ENCODE measurements at regions not wholly inside any gene's neighbourhood (a gene's known extent, or its start where the extent isn't known, plus 50 kb on each side); places are given as distances from the start of the nearest gene placed in this dataset.

- Histone ChIP-seq H3K9me3 (ENCODE audit: low read length) (no peaks in the 10 kb centered on the region), H3K9me2 (replicated peaks; ENCODE audit: low read length) (no peaks in the 10 kb centered on the region), H2AFZ (ENCODE audit: low read length) (no peak overlapping the region), H3K36me3 (ENCODE audit: low read depth, low read length) (no peaks in the 10 kb centered on the region), H3K27me3 (ENCODE audit: low read length) (peaks cover 49% of the 10 kb centered on the region), H3K27ac (ENCODE audit: low read length) (no peak overlapping the region), H3K4me1 (ENCODE audit: insufficient read depth, low read length) (no peaks in the 10 kb centered on the region), H3K4me3 (ENCODE audit: low read length) (no peak overlapping the region), H3K79me2 (ENCODE audit: low read length) (no peaks in the 10 kb centered on the region), H4K20me1 (ENCODE audit: low read length) (no peaks in the 10 kb centered on the region), H3F3A (ENCODE audit: low read length, unreplicated experiment) (no peaks in the 10 kb centered on the region), H3K4me2 (ENCODE audit: low read length) (no peak overlapping the region), H3K9ac (ENCODE audit: low read length) (no peak overlapping the region)
- no TSS peak for BruUV-seq (replicated peaks)
- intact Hi-C loops (cut with micrococcal nuclease), result loop anchor here (10.0 kb wide), 1 partner anchor 455 kb away; no protein-coding TSS in a partner anchor
- no peak for ATAC-seq
- ChIA-PET POLR2A (ENCODE audit: unreplicated experiment) (no interaction called here), CTCF (interaction anchor here (0.7 kb wide), 1 partner anchor 314 kb away, joined by 3 read pairs; no protein-coding TSS in a partner anchor)
- no peak for DNase-seq
- no peak for TF ChIP-seq EZH2 (IDR thresholded peaks at IDR 0.05; ENCODE audit: low read length, unreplicated experiment)
- TF ChIP-seq EZH2phosphoT487 (IDR thresholded peaks at IDR 0.05; ENCODE audit: borderline replicate concordance, low read length), result no peak
- no peak for TF ChIP-seq CTCF (conservative IDR thresholded peaks at IDR 0.05; ENCODE audit: low read depth, low read length)
Measured at GRCh38 chr1:114289306-114289705, 135.6 kb upstream of the SYT6 start.

GRCh38 chr1:114286960-114287359 lies 133.3 kb upstream of the SYT6 start:
- BruUV-seq (replicated peaks), result no TSS peak
- Histone ChIP-seq H3K4me3 (ENCODE audit: low read length) (no peak overlapping the region), H3K79me2 (ENCODE audit: low read length) (no peaks in the 10 kb centered on the region), H3K9ac (ENCODE audit: low read length) (no peak overlapping the region), H3F3A (ENCODE audit: low read length, unreplicated experiment) (no peaks in the 10 kb centered on the region), H2AFZ (ENCODE audit: low read length) (no peak overlapping the region), H3K9me3 (ENCODE audit: low read length) (no peaks in the 10 kb centered on the region), H3K27me3 (ENCODE audit: low read length) (peaks cover 36% of the 10 kb centered on the region), H3K4me1 (ENCODE audit: insufficient read depth, low read length) (no peaks in the 10 kb centered on the region), H3K9me2 (replicated peaks; ENCODE audit: low read length) (no peaks in the 10 kb centered on the region), H4K20me1 (ENCODE audit: low read length) (no peaks in the 10 kb centered on the region), H3K27ac (ENCODE audit: low read length) (no peak overlapping the region), H3K36me3 (ENCODE audit: low read depth, low read length) (no peaks in the 10 kb centered on the region), H3K4me2 (ENCODE audit: low read length) (no peak overlapping the region)
- DNase-seq (no peak), ATAC-seq (no peak)
- intact Hi-C loops (cut with micrococcal nuclease), result loop anchor here (10.0 kb wide), 1 partner anchor 452 kb away; no protein-coding TSS in a partner anchor
- POLR2A ChIA-PET (ENCODE audit: unreplicated experiment), result no interaction called here
- no peak for TF ChIP-seq CTCF (conservative IDR thresholded peaks at IDR 0.05; ENCODE audit: low read depth, low read length)
- TF ChIP-seq EZH2phosphoT487 (IDR thresholded peaks at IDR 0.05; ENCODE audit: borderline replicate concordance, low read length), result no peak
- TF ChIP-seq EZH2 (IDR thresholded peaks at IDR 0.05; ENCODE audit: low read length, unreplicated experiment), result no peak
- CTCF ChIA-PET, result no interaction called here

- no peaks in the 10 kb centered on the region for H3K79me2 ChIP-seq (ENCODE audit: low read length)
- no peaks in the 10 kb centered on the region for H3K9me2 ChIP-seq (replicated peaks; ENCODE audit: low read length)
- no peaks in the 10 kb centered on the region for H4K20me1 ChIP-seq (ENCODE audit: low read length)
- peaks cover 36% of the 10 kb centered on the region for H3K27me3 ChIP-seq (ENCODE audit: low read length)
- H2AFZ ChIP-seq (ENCODE audit: low read length), result no peak overlapping the region
- BruUV-seq (replicated peaks), result no TSS peak
- H3K9ac ChIP-seq (ENCODE audit: low read length), result no peak overlapping the region
- no peak for TF ChIP-seq EZH2phosphoT487 (IDR thresholded peaks at IDR 0.05; ENCODE audit: borderline replicate concordance, low read length)
- TF ChIP-seq CTCF (conservative IDR thresholded peaks at IDR 0.05; ENCODE audit: low read depth, low read length), result no peak
- no peak for TF ChIP-seq EZH2 (IDR thresholded peaks at IDR 0.05; ENCODE audit: low read length, unreplicated experiment)
- no peak for ATAC-seq
- DNase-seq, result no peak
- no peak overlapping the region for H3K4me3 ChIP-seq (ENCODE audit: low read length)
- no peaks in the 10 kb centered on the region for H3K36me3 ChIP-seq (ENCODE audit: low read depth, low read length)
- POLR2A ChIA-PET (ENCODE audit: unreplicated experiment), result no interaction called here
- H3K4me1 ChIP-seq (ENCODE audit: insufficient read depth, low read length), result no peaks in the 10 kb centered on the region
- H3K4me2 ChIP-seq (ENCODE audit: low read length), result no peak overlapping the region
- no peak overlapping the region for H3K27ac ChIP-seq (ENCODE audit: low read length)
- H3K9me3 ChIP-seq (ENCODE audit: low read length), result no peaks in the 10 kb centered on the region
- H3F3A ChIP-seq (ENCODE audit: low read length, unreplicated experiment), result no peaks in the 10 kb centered on the region
- CTCF ChIA-PET, result no interaction called here
- intact Hi-C loops (cut with micrococcal nuclease), result loop anchor here (10.0 kb wide), 1 partner anchor 451 kb away; no protein-coding TSS in a partner anchor
Measured at GRCh38 chr1:114286179-114286578, 132.5 kb upstream of the SYT6 start.
